Putamen (tissue), 1 donor: ENCODE measurements at regions not wholly inside any gene's neighbourhood (a gene's known extent, or its start where the extent isn't known, plus 50 kb on each side); places are given as distances from the start of the nearest gene placed in this dataset.
A peak's percentile ranks its signal among the peaks of the same experiment; 100 is the strongest.

Experiments used
- DNase-seq: peaks from one replicate; pipeline ENCODE4 v3.0.0-alpha.2; 2016; ENCODE audit warnings: low spot score

- no peak for DNase-seq
Measured at GRCh38 chr14:85788470-85789233, 258.7 kb downstream of the FLRT2 start.

GRCh38 chr14:85766295-85766694, 236.4 kb downstream of the FLRT2 start:
- no peak for DNase-seq

- DNase-seq = no peak
Measured at GRCh38 chr14:85764822-85765221, 234.9 kb downstream of the FLRT2 start.

- peak; percentile 7 for DNase-seq
Measured at GRCh38 chr14:85762526-85762925, 232.6 kb downstream of the FLRT2 start.

- no peak for DNase-seq
Measured at GRCh38 chr14:85752175-85752574, 222.2 kb downstream of the FLRT2 start.

GRCh38 chr14:85744573-85744972, 214.6 kb downstream of the FLRT2 start:
- no peak for DNase-seq

GRCh38 chr14:85732031-85732430, 202.1 kb downstream of the FLRT2 start:
- no peak for DNase-seq

- DNase-seq = no peak
Measured at GRCh38 chr14:85731186-85731585, 201.2 kb downstream of the FLRT2 start.

GRCh38 chr14:85728476-85729065, 198.6 kb downstream of the FLRT2 start:
- DNase-seq = no peak

- no peak for DNase-seq
Measured at GRCh38 chr14:85714069-85714468, 184.1 kb downstream of the FLRT2 start.

- no peak for DNase-seq
Measured at GRCh38 chr14:85711620-85712019, 181.7 kb downstream of the FLRT2 start.
